Osteocyte (in vitro differentiated cells): ENCODE measurements at regions not wholly inside any gene's neighbourhood (a gene's known extent, or its start where the extent isn't known, plus 50 kb on each side); places are given as distances from the start of the nearest gene placed in this dataset.

Source experiments
- DNase-seq: peaks from one replicate; pipeline ENCODE4 v3.0.0; 2021; ENCODE audit warnings: mixed read lengths; ENCODE audit not compliant: unreplicated experiment; ENCODE audit errors: extremely low spot score
- H3K27ac Mint-ChIP-seq: one replicate; pipeline ENCODE4 v1.8.0; 2021; ENCODE audit warnings: mild to moderate bottlenecking, mixed read lengths; ENCODE audit not compliant: unreplicated experiment
- H3K27me3 Mint-ChIP-seq: one replicate; pipeline ENCODE4 v1.8.0; 2021; ENCODE audit warnings: mixed read lengths; ENCODE audit not compliant: unreplicated experiment
- H3K36me3 Mint-ChIP-seq: one replicate; pipeline ENCODE4 v1.8.0; 2021; ENCODE audit warnings: mixed read lengths; ENCODE audit not compliant: unreplicated experiment
- H3K4me1 Mint-ChIP-seq: one replicate; pipeline ENCODE4 v1.8.0; 2021; ENCODE audit warnings: mixed read lengths; ENCODE audit not compliant: unreplicated experiment
- H3K4me3 Mint-ChIP-seq: one replicate; pipeline ENCODE4 v1.8.0; 2021; ENCODE audit warnings: mild to moderate bottlenecking, moderate library complexity, mixed read lengths; ENCODE audit not compliant: unreplicated experiment
- H3K9me3 Mint-ChIP-seq: one replicate; pipeline ENCODE4 v1.8.0; 2021; ENCODE audit warnings: mixed read lengths; ENCODE audit not compliant: unreplicated experiment
- TF ChIP-seq, protein P1 (sequence below): fragments of 200-600 bp; sonication (generic); IDR thresholded peaks from 2 replicates; pipeline ENCODE4 v1.5.0; 2021; ENCODE audit warnings: antibody characterized with exemption, mild to moderate bottlenecking, moderate library complexity

DNA sequence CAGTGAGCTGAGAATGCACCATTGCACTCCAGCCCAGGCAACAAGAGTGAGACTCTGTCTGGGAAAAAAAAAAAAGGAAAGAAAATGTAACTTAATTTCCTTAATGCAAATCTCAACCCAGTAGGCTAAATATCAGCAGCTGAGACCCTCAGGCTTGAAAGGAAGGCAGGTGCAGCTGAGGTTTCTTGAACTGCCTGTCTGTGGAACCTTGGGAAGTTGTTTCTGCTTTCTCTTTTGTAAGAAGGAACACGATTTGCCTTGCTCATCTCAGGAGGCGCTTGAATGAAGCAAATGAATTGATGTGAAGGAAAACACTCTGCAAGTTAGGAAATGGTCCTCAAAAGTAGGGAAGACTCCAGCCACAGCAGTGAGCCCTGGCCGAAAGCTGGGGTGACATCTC, 143.3 kb downstream of the IRX1 start:
- Mint-ChIP-seq H3K9me3 (peaks cover 37% of the 10 kb centered on the region), H3K27me3 (no peaks in the 10 kb centered on the region), H3K4me3 (no peak overlapping the region), H3K36me3 (no peaks in the 10 kb centered on the region), H3K27ac (no peak overlapping the region), H3K4me1 (no peaks in the 10 kb centered on the region)
- TF ChIP-seq, protein P1, sequence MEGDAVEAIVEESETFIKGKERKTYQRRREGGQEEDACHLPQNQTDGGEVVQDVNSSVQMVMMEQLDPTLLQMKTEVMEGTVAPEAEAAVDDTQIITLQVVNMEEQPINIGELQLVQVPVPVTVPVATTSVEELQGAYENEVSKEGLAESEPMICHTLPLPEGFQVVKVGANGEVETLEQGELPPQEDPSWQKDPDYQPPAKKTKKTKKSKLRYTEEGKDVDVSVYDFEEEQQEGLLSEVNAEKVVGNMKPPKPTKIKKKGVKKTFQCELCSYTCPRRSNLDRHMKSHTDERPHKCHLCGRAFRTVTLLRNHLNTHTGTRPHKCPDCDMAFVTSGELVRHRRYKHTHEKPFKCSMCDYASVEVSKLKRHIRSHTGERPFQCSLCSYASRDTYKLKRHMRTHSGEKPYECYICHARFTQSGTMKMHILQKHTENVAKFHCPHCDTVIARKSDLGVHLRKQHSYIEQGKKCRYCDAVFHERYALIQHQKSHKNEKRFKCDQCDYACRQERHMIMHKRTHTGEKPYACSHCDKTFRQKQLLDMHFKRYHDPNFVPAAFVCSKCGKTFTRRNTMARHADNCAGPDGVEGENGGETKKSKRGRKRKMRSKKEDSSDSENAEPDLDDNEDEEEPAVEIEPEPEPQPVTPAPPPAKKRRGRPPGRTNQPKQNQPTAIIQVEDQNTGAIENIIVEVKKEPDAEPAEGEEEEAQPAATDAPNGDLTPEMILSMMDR = no peak
- DNase-seq = no peak

DNA sequence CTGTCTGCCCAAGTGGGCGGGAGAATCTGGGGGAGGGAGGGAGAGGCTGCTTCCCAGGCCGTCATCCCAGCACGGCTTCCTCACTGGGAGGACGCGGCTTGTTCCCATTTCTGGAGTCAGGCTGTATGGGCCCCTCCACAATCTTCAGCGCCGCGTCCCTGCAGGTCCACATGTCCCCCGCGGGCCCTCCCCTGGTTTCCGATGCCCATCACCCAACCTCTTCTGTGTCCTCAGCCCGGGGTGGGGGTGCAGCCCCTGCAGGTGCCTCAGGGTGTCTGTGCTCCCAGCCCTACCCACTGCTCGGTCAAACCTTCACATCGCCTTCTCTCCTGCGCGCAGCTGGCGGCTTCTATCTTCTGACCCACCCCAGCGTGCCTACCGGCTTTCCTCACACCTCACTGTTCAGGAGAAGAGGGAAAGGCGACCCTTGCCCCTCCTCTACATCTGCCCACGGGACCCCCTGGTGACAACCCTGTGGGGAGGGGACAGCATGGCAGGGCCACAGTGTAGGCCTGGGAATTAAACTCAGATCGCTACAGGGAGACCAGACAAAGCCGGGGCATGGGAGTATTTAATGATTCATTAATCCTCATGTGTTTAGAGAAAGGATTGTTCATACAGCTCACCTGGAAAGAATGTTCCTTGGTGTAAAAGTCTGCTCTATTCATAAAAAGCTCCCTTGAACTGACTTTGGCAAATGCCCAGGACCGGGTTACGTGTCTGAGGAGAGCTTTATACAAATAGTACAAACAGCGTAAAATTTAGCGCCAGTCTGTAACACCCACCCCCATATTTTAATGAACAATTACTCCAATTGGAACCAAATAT, 145.1 kb downstream of the IRX1 start:
- no peak overlapping the region for H3K4me3 Mint-ChIP-seq
- H3K27me3 Mint-ChIP-seq = no peaks in the 10 kb centered on the region
- H3K27ac Mint-ChIP-seq = no peak overlapping the region
- no peaks in the 10 kb centered on the region for H3K36me3 Mint-ChIP-seq
- H3K4me1 Mint-ChIP-seq = no peaks in the 10 kb centered on the region
- H3K9me3 Mint-ChIP-seq = peaks cover 42% of the 10 kb centered on the region
- DNase-seq = no peak
- TF ChIP-seq, protein P1 = no peak

DNA sequence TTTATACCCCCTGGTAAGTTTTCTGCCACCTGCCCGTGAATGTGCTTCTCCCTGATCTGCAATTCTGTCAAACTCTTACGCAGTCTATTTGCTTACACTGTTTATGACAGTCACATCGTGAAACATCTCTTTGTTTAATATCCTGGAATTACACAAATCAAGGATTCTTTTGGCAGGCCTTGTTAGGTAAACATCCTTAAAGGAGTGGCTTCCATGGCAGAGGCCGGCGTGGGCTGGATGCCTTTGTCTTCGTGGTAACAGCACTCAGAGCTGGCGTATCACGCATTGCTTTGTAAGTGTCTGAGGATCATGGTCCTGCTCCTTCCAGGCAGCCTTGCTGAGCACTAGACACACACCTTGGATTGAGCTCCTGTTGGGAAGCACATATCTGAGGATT, 145.7 kb downstream of the IRX1 start:
- Mint-ChIP-seq H3K9me3 (peaks cover 37% of the 10 kb centered on the region), H3K4me3 (no peak overlapping the region), H3K4me1 (no peaks in the 10 kb centered on the region), H3K27me3 (no peaks in the 10 kb centered on the region), H3K27ac (no peak overlapping the region), H3K36me3 (no peaks in the 10 kb centered on the region)
- DNase-seq = no peak
- TF ChIP-seq, protein P1 = no peak

DNA sequence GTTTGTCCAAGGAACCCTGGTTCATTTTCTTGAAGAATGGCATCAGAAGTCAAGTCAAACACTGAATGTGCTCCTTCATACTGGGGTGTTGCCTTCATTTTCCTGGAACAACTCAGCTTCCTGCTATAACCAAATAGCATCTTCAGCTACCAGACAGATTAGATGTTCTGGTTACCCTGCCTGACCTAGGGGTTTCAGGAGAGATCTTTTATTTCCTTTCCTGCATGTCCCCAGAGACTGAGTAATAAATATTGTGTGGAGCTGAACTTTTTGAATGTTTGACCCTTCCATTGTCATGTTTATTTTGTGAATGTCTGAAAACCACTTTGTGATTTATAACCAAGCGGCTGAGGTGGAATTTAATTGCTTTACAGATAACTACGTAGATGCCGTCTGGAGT, 147.1 kb downstream of the IRX1 start:
- TF ChIP-seq, protein P1 = no peak
- H3K9me3 Mint-ChIP-seq = peaks cover 39% of the 10 kb centered on the region
- no peak overlapping the region for H3K27ac Mint-ChIP-seq
- H3K4me3 Mint-ChIP-seq = no peak overlapping the region
- H3K4me1 Mint-ChIP-seq = no peaks in the 10 kb centered on the region
- H3K27me3 Mint-ChIP-seq = no peaks in the 10 kb centered on the region
- H3K36me3 Mint-ChIP-seq = no peaks in the 10 kb centered on the region
- DNase-seq = no peak

DNA sequence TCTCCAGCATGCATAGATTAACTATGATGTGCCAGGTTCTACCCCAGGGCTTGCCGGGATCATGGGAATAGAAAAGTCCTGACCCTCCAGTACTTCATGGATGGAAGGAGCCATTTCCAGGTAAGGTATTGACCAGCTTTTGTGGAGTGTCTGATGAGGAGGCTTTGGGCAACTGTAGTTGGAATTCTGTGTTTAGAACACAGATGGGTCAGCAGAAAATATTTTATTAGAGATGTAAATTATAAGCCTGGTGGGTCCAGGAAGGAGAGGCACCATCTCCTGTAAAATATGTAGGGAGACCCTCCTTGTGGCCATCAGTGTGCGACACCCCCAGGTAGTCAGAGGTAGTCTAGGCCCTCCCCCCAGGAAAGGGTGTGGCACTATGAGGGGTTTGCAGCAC, 156.2 kb downstream of the IRX1 start:
- TF ChIP-seq, protein P1 = no peak
- Mint-ChIP-seq H3K9me3 (peaks cover 33% of the 10 kb centered on the region), H3K27me3 (no peaks in the 10 kb centered on the region)

More for the DNA sequence above, 156.2 kb downstream of the IRX1 start:
- no peak for DNase-seq
- Mint-ChIP-seq H3K4me3 (no peak overlapping the region), H3K27ac (no peak overlapping the region), H3K36me3 (no peaks in the 10 kb centered on the region), H3K4me1 (no peaks in the 10 kb centered on the region)
